ENCODE measurements at regions not wholly inside any gene's neighbourhood (a gene's known extent, or its start where the extent isn't known, plus 50 kb on each side); places are given as distances from the start of the nearest gene placed in this dataset.

DNA sequence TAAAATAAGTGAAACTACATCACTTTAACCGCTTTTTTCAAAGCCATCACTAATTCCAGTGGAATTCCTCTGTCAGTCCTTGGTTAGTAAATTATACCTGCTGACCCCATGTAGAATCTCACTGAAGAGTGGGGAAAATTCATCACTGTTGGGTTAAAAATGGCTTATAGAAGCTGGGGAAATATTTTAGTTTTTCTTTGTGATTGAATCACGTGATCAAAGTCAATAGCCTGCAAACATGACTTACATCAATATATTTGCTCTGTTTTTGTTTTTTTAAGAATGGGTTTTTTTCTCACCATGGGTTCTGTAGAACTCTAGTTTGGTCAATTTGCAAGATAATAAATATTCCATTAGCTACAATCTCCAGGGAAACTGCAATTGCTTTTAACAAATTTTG is 445.2 kb upstream of the FAM47C start:
- TF ChIP-seq POLR2A (IDR thresholded peaks at IDR 0.05), result no peak
- TF ChIP-seq, protein P1, sequence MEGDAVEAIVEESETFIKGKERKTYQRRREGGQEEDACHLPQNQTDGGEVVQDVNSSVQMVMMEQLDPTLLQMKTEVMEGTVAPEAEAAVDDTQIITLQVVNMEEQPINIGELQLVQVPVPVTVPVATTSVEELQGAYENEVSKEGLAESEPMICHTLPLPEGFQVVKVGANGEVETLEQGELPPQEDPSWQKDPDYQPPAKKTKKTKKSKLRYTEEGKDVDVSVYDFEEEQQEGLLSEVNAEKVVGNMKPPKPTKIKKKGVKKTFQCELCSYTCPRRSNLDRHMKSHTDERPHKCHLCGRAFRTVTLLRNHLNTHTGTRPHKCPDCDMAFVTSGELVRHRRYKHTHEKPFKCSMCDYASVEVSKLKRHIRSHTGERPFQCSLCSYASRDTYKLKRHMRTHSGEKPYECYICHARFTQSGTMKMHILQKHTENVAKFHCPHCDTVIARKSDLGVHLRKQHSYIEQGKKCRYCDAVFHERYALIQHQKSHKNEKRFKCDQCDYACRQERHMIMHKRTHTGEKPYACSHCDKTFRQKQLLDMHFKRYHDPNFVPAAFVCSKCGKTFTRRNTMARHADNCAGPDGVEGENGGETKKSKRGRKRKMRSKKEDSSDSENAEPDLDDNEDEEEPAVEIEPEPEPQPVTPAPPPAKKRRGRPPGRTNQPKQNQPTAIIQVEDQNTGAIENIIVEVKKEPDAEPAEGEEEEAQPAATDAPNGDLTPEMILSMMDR (IDR thresholded peaks at IDR 0.05), result no peak

Measured in adrenal gland (tissue), 5 donors.